ENCODE measurements at regions not wholly inside any gene's neighbourhood (a gene's known extent, or its start where the extent isn't known, plus 50 kb on each side); places are given as distances from the start of the nearest gene placed in this dataset.

DNA sequence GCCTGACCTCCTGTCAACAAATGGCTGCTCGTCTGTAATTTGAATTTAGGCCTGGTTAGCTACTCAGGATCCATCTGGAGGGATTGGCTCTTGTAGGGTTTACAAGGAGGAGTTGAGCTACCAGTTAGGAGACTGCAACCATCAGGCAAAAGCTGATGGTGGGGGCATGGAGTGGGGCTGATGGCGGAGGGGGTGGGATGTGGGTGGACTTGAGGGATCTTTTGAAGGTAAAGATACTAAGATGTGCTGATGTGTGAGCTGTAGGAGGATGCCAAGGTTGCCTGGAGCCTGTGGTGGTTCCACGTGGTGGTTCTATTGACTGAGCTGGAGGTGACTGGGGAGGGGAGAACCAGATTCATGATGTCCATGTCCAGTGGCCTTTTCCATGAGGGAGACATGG is 240.7 kb downstream of the LPIN1 start:
- WGBS, 2 experiments (ENCODE audit: insufficient coverage in 1 of 2, insufficient read length in 1 of 2) = 86 to 89% methylated on average over 1 to 3 of the region's 3 CpGs
- no peaks in the 10 kb centered on the region for H3K9me3 Mint-ChIP-seq

GRCh38 chr2:11988691-11989353 is 242.4 kb downstream of the LPIN1 start:
- Histone ChIP-seq H3K9ac (ENCODE audit: extremely low read depth, low read length, poor library complexity, severe bottlenecking) (no peak overlapping the region), H3K4me1 (ENCODE audit: control insufficient read depth, insufficient read depth, low read length) (no peaks in the 10 kb centered on the region), H3K36me3 (ENCODE audit: control insufficient read depth, insufficient read depth, low read length) (no peaks in the 10 kb centered on the region), H3K4me3 (ENCODE audit: low read length) (no peak overlapping the region), H3K27ac (ENCODE audit: low read depth, low read length) (no peak overlapping the region), H3K27me3 (ENCODE audit: control insufficient read depth, insufficient read depth, low read length, poor library complexity, severe bottlenecking) (no peaks in the 10 kb centered on the region), H3K9me3 (ENCODE audit: control insufficient read depth, low read length) (no peaks in the 10 kb centered on the region)
- Mint-ChIP-seq H3K4me3 (no peak overlapping the region), H3K27ac (no peak overlapping the region), H3K9me3 (no peaks in the 10 kb centered on the region), H3K36me3 (ENCODE audit: low read depth) (no peaks in the 10 kb centered on the region), H3K27me3 (ENCODE audit: insufficient read depth) (no peaks in the 10 kb centered on the region), H3K4me1 (no peaks in the 10 kb centered on the region)
- DNase-seq = no peak
- WGBS, 2 experiments (ENCODE audit: insufficient coverage in 1 of 2, insufficient read length in 1 of 2) = 85 to 91% methylated on average over 9 to 13 of the region's 14 CpGs
- TF ChIP-seq, protein P1, sequence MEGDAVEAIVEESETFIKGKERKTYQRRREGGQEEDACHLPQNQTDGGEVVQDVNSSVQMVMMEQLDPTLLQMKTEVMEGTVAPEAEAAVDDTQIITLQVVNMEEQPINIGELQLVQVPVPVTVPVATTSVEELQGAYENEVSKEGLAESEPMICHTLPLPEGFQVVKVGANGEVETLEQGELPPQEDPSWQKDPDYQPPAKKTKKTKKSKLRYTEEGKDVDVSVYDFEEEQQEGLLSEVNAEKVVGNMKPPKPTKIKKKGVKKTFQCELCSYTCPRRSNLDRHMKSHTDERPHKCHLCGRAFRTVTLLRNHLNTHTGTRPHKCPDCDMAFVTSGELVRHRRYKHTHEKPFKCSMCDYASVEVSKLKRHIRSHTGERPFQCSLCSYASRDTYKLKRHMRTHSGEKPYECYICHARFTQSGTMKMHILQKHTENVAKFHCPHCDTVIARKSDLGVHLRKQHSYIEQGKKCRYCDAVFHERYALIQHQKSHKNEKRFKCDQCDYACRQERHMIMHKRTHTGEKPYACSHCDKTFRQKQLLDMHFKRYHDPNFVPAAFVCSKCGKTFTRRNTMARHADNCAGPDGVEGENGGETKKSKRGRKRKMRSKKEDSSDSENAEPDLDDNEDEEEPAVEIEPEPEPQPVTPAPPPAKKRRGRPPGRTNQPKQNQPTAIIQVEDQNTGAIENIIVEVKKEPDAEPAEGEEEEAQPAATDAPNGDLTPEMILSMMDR (conservative IDR thresholded peaks at IDR 0.05) = no peak

More for the DNA sequence above, 240.7 kb downstream of the LPIN1 start:
- H3K27ac Mint-ChIP-seq = no peak overlapping the region
- DNase-seq = no peak
- H3K27me3 Mint-ChIP-seq (ENCODE audit: insufficient read depth) = no peaks in the 10 kb centered on the region
- H3K36me3 Mint-ChIP-seq (ENCODE audit: low read depth) = no peaks in the 10 kb centered on the region
- TF ChIP-seq, protein P1 (conservative IDR thresholded peaks at IDR 0.05) = no peak
- no peaks in the 10 kb centered on the region for H3K9me3 ChIP-seq (ENCODE audit: control insufficient read depth, low read length)
- no peak overlapping the region for H3K27ac ChIP-seq (ENCODE audit: low read depth, low read length)
- no peak overlapping the region for H3K9ac ChIP-seq (ENCODE audit: extremely low read depth, low read length, poor library complexity, severe bottlenecking)
- H3K27me3 ChIP-seq (ENCODE audit: control insufficient read depth, insufficient read depth, low read length, poor library complexity, severe bottlenecking) = no peaks in the 10 kb centered on the region
- no peaks in the 10 kb centered on the region for H3K36me3 ChIP-seq (ENCODE audit: control insufficient read depth, insufficient read depth, low read length)
- H3K4me3 ChIP-seq (ENCODE audit: low read length) = no peak overlapping the region
- no peaks in the 10 kb centered on the region for H3K4me1 Mint-ChIP-seq
- no peaks in the 10 kb centered on the region for H3K4me1 ChIP-seq (ENCODE audit: control insufficient read depth, insufficient read depth, low read length)
- H3K4me3 Mint-ChIP-seq = no peak overlapping the region

- Mint-ChIP-seq H3K36me3 (ENCODE audit: low read depth) (no peaks in the 10 kb centered on the region), H3K4me1 (no peaks in the 10 kb centered on the region), H3K27me3 (ENCODE audit: insufficient read depth) (no peaks in the 10 kb centered on the region), H3K4me3 (no peak overlapping the region), H3K9me3 (peaks cover 2% of the 10 kb centered on the region), H3K27ac (no peak overlapping the region)
- Histone ChIP-seq H3K4me3 (ENCODE audit: low read length) (no peak overlapping the region), H3K36me3 (ENCODE audit: control insufficient read depth, insufficient read depth, low read length) (no peaks in the 10 kb centered on the region), H3K9me3 (ENCODE audit: control insufficient read depth, low read length) (no peaks in the 10 kb centered on the region), H3K4me1 (ENCODE audit: control insufficient read depth, insufficient read depth, low read length) (no peaks in the 10 kb centered on the region), H3K9ac (ENCODE audit: extremely low read depth, low read length, poor library complexity, severe bottlenecking) (no peak overlapping the region), H3K27ac (ENCODE audit: low read depth, low read length) (no peak overlapping the region), H3K27me3 (ENCODE audit: control insufficient read depth, insufficient read depth, low read length, poor library complexity, severe bottlenecking) (no peaks in the 10 kb centered on the region)
- 92 to 100% methylated on average over 1 to 2 of the region's 2 CpGs for WGBS, 2 experiments (ENCODE audit: insufficient coverage in 1 of 2, insufficient read length in 1 of 2)
- DNase-seq = no peak
- TF ChIP-seq, protein P1 (conservative IDR thresholded peaks at IDR 0.05) = no peak
Measured at GRCh38 chr2:11989354-11989703, 242.9 kb downstream of the LPIN1 start.

Measured in endodermal cell (in vitro differentiated cells).